GM18858 (cell line): ENCODE measurements at regions not wholly inside any gene's neighbourhood (a gene's known extent, or its start where the extent isn't known, plus 50 kb on each side); places are given as distances from the start of the nearest gene placed in this dataset.
A peak's percentile ranks its signal among the peaks of the same experiment; 100 is the strongest.
"Not testable (repeated sequence)": the region's sequence is repeated elsewhere in the genome, so short reads cannot be mapped to it uniquely, and the experiment has no call there.

ENCODE experiments used
- ATAC-seq: cut with Tn5 transposase; IDR thresholded peaks from one replicate; pipeline ENCODE4 v1.9.1; 2021; ENCODE audit not compliant: unreplicated experiment

GRCh38 chr12:33588725-33589405, 149.2 kb upstream of the SYT10 start:
- no peak for ATAC-seq

GRCh38 chr12:33589576-33590114, 150.0 kb upstream of the SYT10 start:
- ATAC-seq = no peak

GRCh38 chr12:33593753-33594152, 154.1 kb upstream of the SYT10 start:
- ATAC-seq = no peak

DNA sequence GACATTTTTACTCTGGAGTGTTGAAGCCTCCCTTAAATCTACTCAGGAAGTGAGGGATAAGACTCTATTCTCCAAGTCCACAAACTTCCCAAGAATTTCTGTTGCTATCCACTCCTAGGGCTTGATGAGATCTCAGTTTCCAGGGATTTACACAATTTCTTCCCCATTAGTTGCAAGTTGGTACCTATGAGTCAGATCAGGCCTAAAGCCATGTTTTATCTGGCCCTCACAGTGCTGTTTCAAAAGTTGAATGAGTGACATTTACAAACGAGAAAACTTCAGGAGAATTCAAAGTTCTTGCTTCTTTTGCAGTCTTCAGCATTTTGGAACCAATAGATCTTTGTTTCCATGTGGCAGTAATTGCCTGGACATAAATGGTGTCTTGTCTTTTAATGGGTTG, 156.4 kb upstream of the SYT10 start:
- no peak for ATAC-seq

DNA sequence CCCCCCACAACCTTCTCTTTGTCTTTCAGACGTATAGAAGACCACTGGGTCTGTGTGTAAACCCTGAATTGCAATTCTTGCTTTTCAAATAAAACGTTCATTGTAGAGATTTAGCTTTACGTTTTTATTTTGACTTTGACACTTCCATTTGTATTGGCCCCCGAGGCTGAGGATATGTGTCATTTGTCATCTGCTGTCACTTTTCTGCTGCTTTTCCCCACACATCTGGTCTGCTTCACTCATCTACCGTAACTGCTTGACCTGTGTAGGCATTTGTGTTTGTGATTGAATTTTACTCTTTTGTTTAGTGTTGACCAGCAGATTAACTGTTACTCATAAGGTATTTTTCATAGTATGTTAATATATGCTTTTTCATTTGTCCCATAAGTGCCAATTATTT, 157.2 kb upstream of the SYT10 start:
- no peak for ATAC-seq

- no peak for ATAC-seq
Measured at GRCh38 chr12:33602515-33602914, 162.9 kb upstream of the SYT10 start.

GRCh38 chr12:33605757-33606156, 166.1 kb upstream of the SYT10 start:
- no peak for ATAC-seq

DNA sequence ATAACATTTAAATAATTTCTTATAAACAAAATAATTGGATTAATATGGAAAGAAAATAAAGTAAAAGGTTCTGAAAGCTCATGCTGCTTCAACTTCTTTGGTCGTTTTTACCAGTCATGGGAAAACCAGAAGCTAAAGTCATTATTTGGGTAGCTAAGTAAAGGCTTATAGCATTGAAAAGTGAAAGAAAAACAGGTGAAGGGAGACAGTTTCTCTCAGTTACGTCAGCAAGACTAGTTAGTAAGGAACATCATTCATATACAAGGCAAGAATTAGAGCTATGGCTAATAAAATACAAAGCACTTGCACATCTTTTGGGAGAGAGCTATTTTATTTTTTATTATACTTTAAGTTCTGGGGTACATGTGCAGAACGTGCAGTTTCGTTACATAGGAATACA, 170.3 kb upstream of the SYT10 start:
- ATAC-seq = no peak

DNA sequence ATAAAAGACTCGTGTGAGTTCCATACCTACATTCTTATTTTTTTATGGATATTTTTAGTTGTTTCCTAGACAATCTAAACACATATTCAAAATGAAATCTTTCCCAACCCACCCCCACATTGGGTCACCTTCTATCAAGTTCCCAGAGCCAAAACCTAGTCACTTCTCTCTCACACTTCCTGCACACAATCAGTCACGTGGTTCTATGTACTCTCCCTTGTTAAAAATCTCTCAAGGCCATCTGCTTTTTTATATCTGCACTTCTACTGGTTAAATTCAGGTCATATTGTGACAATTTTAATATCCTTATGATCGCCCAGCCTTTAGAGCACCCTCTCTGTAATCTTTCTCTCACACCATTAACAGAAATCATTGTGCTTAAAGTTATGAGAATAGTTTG, 175.0 kb upstream of the SYT10 start:
- ATAC-seq = no peak

GRCh38 chr12:33617218-33617617, 177.6 kb upstream of the SYT10 start:
- ATAC-seq = no peak

- no peak for ATAC-seq
Measured at GRCh38 chr12:33628087-33628486, 188.5 kb upstream of the SYT10 start.

DNA sequence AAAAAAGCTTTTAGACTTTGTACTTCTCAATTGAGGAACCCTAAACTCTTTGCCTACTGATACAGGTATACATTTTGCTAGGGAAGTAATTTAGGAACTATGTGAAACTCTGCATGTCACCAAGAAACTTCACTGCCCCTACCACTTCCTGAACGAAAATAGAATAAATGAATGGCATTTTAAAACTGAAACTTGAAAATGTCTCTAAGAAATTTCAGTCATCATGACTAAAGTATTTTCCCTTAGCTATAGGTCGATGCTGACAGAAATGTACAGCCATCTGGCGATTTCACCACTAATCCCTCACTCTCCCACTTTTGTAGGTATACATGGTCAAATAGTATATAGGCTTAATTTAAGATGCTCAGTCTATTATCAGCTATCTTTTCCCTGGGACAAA, 194.9 kb upstream of the SYT10 start:
- ATAC-seq = peak; percentile 73

GRCh38 chr12:33636930-33637329, 197.3 kb upstream of the SYT10 start:
- not testable (repeated sequence) for ATAC-seq

DNA sequence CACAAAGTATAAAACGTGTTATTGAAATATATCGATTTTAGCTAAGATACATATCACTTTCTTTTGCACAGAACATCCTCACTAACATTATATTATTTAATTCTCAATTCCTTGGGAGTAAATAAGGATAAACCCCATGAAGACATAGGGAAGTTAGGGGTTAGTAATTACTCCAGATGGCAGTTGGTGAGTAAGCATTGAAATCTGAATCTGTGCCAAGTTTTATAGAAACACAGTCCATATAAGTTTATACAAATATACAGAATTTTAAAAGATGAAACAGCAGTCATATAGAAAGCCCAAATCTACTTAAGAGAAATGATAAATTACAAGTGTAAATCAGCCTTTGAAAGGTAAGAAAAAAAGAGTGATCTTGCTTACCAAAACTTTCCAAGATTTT, 200.4 kb upstream of the SYT10 start:
- no peak for ATAC-seq

DNA sequence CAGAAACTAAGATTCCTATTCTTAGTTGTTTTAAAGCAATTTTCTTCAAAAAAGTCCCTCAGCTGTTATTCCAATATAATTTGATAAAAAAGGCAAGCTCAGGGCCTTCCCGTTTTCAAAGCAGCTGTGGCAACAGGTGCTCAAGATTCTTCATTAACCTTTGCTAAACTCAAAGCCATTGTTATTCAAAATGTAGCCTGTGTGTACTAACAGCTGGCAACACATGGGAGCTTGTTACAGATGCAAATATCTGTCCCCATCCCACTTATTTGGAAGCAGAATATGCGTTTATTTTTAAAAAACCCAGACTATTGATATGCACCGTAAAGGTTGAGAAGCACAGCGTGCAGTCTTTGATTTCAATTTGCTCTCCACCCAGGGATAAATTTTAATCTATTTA, 210.4 kb upstream of the SYT10 start:
- ATAC-seq = no peak

DNA sequence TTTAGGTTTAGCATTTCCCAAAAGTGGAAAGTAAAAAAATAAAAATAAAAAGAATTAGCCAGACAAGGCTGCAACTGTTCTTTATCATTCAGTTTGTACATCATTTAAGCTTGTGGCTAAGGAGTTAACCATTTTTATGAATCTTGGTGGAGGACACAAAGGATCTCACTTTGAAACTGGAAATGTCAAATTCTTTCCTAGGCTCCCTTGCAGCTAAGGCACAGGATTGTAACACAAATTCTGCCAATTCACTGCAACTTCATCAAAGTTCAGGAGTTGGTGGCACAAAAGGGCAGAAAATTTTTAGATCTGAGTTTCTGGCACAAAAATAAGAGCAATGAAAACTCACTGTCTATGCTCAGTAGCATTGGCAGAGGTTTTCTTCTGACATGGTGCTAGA, 211.2 kb upstream of the SYT10 start:
- ATAC-seq = no peak

DNA sequence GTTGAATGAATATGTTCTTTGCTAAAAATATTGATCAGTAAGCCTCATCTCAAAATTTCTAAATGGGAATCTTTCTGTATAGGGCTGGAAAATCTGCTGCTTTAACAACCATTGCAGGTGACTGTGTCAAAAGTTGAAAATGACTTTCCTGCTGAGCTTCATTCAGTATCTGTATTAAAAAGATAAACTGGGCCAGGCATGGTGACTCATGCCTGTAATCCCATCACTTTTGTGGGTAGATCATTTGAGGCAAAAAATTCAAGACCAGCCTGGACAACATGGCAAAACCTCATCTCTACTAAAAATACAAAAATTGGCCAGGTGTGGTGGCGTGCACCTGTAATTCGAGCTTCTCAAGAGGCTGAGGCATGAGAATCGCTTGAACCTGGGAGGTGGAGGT, 213.7 kb upstream of the SYT10 start:
- ATAC-seq = no peak

GRCh38 chr12:33654313-33654712, 214.7 kb upstream of the SYT10 start:
- ATAC-seq = no peak

DNA sequence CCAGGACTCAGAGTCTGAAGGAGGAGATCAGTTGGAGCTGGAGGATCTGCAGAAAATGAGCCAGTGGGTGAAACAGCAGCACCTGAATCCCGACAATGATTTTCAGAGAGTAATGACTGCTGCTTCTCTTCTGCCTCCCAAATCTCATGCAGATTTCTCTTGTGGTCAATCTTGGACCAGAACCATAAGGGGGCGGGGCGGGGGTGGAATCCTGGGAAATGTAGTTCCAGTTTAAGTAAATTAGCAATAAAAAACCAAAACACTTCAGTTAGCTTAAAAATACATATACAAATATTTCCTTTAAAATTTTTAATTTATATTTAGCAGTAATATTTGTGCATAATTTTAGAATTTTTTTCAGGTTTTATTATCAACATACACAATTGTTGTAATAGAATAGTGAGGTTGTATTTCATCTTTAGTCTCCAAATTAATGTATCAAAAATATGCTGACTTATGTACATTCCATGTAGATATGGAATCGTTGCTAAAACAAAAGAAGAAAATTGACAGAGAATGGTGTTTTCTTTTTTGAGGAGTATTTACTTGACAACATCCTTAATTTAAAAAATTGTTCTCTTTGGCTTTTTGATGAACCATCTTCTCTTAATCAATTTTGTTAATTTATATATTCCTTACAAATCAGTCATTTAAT, 223.5 kb upstream of the SYT10 start:
- ATAC-seq = no peak

DNA sequence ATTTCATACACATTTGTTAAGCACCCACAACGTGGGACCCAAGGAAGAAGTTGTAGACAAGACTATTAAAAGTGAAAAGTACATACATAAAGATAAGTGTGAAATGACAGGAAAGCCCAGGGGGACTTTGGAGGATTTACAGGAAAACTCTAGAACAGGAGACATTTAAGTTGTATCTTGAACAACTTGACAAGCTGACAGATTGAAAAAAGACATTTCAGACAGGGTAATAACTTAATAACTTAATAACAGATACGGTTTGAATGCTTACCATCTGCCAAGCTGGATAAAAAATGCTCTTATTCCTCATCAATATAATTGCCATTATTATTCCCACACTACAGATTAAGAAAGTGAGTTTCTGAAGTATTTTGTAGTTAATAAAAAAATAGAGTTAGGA, 229.7 kb upstream of the SYT10 start:
- no peak for ATAC-seq

DNA sequence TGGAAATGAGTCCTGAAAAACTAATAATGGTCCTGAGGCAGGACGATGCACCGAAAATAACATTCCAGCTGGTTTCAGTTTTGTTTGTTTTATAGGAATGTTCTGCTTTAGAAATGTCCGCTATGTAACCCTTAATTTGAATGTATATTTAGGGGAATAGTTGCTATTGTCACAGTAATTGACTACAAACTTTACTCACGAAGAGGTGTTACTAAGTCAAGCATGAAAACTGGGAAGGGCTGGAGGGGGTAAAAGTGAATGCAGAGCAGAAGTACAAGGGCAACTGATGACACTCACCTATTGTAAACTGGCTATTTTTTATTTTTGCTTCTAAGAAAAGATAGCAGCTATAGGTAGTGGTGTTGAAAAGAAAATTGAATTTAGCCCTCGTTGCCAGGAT, 230.7 kb upstream of the SYT10 start:
- no peak for ATAC-seq

GRCh38 chr12:33671676-33672075, 232.1 kb upstream of the SYT10 start:
- no peak for ATAC-seq
